B cell (primary cell): ENCODE measurements at regions not wholly inside any gene's neighbourhood (a gene's known extent, or its start where the extent isn't known, plus 50 kb on each side); places are given as distances from the start of the nearest gene placed in this dataset.

Experiments
- ATAC-seq: fragments of 200-7000 bp; cut with Tn5 transposase; one replicate; pipeline ENCODE4 v1.10.0; 2021; ENCODE audit warnings: low read depth, mild to moderate bottlenecking, moderate number of reproducible peaks, moderate library complexity
- CTCF ChIA-PET: fragments of 350-600 bp; sonication (Branson Sonifier 250); formaldehyde crosslinking; loops from one replicate; lab custom pipeline; 2021; ENCODE audit warnings: antibody characterized with exemption, inconsistent platforms; lab: Charles Lee
- POLR2A ChIA-PET: fragments of 350-600 bp; sonication (Branson Sonifier 250); formaldehyde crosslinking; loops from one replicate; lab custom pipeline; 2021; ENCODE audit warnings: antibody characterized with exemption; lab: Charles Lee
- DNase-seq: peaks from one replicate; pipeline ENCODE4 v3.0.0; 2013
- H2AFZ ChIP-seq: 2 replicates; pipeline ENCODE4 v1.6.1; 2012; ENCODE audit warnings: mild to moderate bottlenecking, low read depth, low read length; ENCODE audit not compliant: insufficient read depth, poor library complexity, severe bottlenecking
- H3K27ac ChIP-seq, 2 donors: 1 replicate in 1 of 2; 2 replicates in 1 of 2; pipeline ENCODE4 v1.5.1; 2012 to 2013; ENCODE audit warnings: low read length in 2 of 2, mild to moderate bottlenecking in 2 of 2, moderate library complexity in 1 of 2
- H3K27me3 ChIP-seq, 4 experiments: fragments of 200-600 bp in 1 of 4; sonication (generic) in 1 of 4; replicated peaks in 1 of 4; 1 replicate in 2 of 4; 2 replicates in 2 of 4; pipeline versions ENCODE4 v1.6.1 to v1.7.0; 2013 to 2016; ENCODE audit warnings: low read length in 3 of 4, mild to moderate bottlenecking in 2 of 4, mixed read lengths in 1 of 4, moderate library complexity in 1 of 4; ENCODE audit not compliant: insufficient read depth in 4 of 4, control insufficient read depth in 3 of 4; ENCODE audit errors: control extremely low read depth in 1 of 4
- H3K36me3 ChIP-seq, 2 experiments: replicated peaks in 1 of 2; 1 replicate in 1 of 2; 2 replicates in 1 of 2; pipeline versions ENCODE4 v1.6.1 to v1.7.1; 2013; ENCODE audit warnings: low read length in 1 of 2; ENCODE audit not compliant: insufficient read depth in 2 of 2, control insufficient read depth in 1 of 2; ENCODE audit errors: control extremely low read depth in 1 of 2, extremely low read depth in 1 of 2
- H3K4me1 ChIP-seq, 2 donors: fragments of 200-600 bp in 1 of 2; sonication (generic) in 1 of 2; 1 replicate in 1 of 2; 2 replicates in 1 of 2; pipeline versions ENCODE4 v1.5.1 to v1.6.1; 2013 to 2017; ENCODE audit warnings: low read length in 2 of 2; ENCODE audit not compliant: control insufficient read depth in 2 of 2, insufficient read depth in 2 of 2
- H3K4me2 ChIP-seq: replicated peaks from 2 replicates; pipeline ENCODE3; 2012; ENCODE audit warnings: mild to moderate bottlenecking, low read depth, low read length; ENCODE audit not compliant: poor library complexity, severe bottlenecking
- H3K4me3 ChIP-seq, 5 experiments: fragments of 200-600 bp in 1 of 5; sonication (generic) in 1 of 5; 1 replicate in 3 of 5; 2 replicates in 2 of 5; pipeline versions ENCODE4 v1.5.1 to v1.7.0; 2011 to 2016; ENCODE audit warnings: low read length in 4 of 5, mild to moderate bottlenecking in 4 of 5, low read depth in 2 of 5, control low read depth in 1 of 5, moderate library complexity in 1 of 5; ENCODE audit not compliant: insufficient read depth in 1 of 5; ENCODE audit errors: control extremely low read depth in 1 of 5, extremely low read depth in 1 of 5
- H3K79me2 ChIP-seq: fragments of 200-600 bp; sonication (generic); one replicate; pipeline ENCODE4 v1.6.0; 2016; ENCODE audit warnings: low read length; ENCODE audit not compliant: control insufficient read depth, insufficient read depth
- H3K9ac ChIP-seq: fragments of 200-600 bp; sonication (generic); 2 replicates; pipeline ENCODE4 v1.6.1; 2017; ENCODE audit warnings: mild to moderate bottlenecking, low read length, moderate library complexity
- H3K9me3 ChIP-seq, 3 donors: one replicate each; pipeline versions ENCODE4 v1.6.1 to v1.7.1; 2013; ENCODE audit warnings: low read length in 2 of 3; ENCODE audit not compliant: control insufficient read depth in 2 of 3, insufficient read depth in 1 of 3; ENCODE audit errors: control extremely low read depth in 1 of 3
- H4K20me1 ChIP-seq: 2 replicates; pipeline ENCODE4 v1.6.0; 2012; ENCODE audit warnings: mild to moderate bottlenecking, low read length; ENCODE audit not compliant: insufficient read depth, control insufficient read depth, poor library complexity, severe bottlenecking
- H3K27ac Mint-ChIP-seq: one replicate; pipeline ENCODE4 v1.8.0; 2021; ENCODE audit warnings: mixed read lengths
- H3K27me3 Mint-ChIP-seq: one replicate; pipeline ENCODE4 v1.8.0; 2021; ENCODE audit warnings: mixed read lengths
- H3K4me1 Mint-ChIP-seq: one replicate; pipeline ENCODE4 v1.8.0; 2021; ENCODE audit warnings: mixed read lengths
- H3K4me3 Mint-ChIP-seq: one replicate; pipeline ENCODE4 v1.8.0; 2021; ENCODE audit warnings: mixed read lengths
- H3K9me3 Mint-ChIP-seq: one replicate; pipeline ENCODE4 v1.8.0; 2022; ENCODE audit warnings: mixed read lengths; ENCODE audit not compliant: insufficient read depth
- EZH2 ChIP-seq: IDR thresholded peaks from 2 replicates; pipeline ENCODE4 v1.6.1; 2012; ENCODE audit warnings: borderline replicate concordance, low read depth, mild to moderate bottlenecking, moderate library complexity, low read length; ENCODE audit not compliant: insufficient read depth, poor library complexity, severe bottlenecking
- WGBS: methylation state at CpG from one replicate; pipeline ENCODE4 v1.1.5; 2013; ENCODE audit warnings: missing lambda C conversion rate; ENCODE audit not compliant: insufficient coverage; 5-methylcytosine and 5-hydroxymethylcytosine counted together
- intact Hi-C: fragments of 100-400 bp; cut with micrococcal nuclease; formaldehyde crosslinking; loops from one replicate; pipeline ENCODE4 v1.10.0; 2022
- TF ChIP-seq, protein P1 (sequence below): fragments of 200-600 bp; IDR thresholded peaks from one replicate; pipeline ENCODE4 v1.8.0; 2022; ENCODE audit warnings: antibody characterized with exemption, mild to moderate bottlenecking

DNA sequence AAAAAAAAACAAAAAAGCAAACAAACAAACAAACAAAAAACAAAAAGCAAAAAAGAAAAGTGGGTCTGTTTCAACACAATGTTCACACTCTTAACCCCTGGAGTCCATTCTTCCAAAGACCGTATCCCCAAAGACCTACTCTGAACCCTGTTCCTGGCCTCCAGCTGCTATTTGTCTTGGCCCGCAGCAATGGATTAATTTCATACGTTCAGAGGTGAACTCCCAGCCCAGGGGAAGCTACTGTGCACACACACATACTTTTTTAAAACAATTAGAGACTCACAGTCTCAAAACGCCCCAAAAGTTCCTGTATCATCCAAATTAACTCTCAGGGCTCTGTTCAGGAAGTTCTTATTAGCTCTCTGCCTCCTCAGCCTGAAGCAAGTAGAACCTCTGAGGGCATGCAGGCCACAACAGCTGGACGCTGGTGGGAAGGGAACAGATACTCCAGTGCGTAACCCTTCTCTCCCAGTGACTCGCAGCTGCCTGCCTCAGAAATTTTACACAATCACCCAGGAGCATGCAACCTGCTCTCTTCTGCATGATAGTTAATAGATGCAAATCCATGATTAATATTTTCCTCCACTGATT lies 395.4 kb downstream of the RRAGC start:
- no peak overlapping the region for H3K4me3 Mint-ChIP-seq
- H3K4me1 ChIP-seq, result no peaks in the 10 kb centered on the region
- H3K27ac ChIP-seq, result no peak overlapping the region
- peaks cover 2% of the 10 kb centered on the region for H3K9me3 Mint-ChIP-seq
- DNase-seq (no peak), ATAC-seq (no peak)
- H3K4me2 ChIP-seq, result no peak overlapping the region
- peaks cover 1% of the 10 kb centered on the region for H3K27me3 Mint-ChIP-seq
- no peak overlapping the region for H3K9ac ChIP-seq
- POLR2A ChIA-PET, result no interaction called here
- 57% methylated on average over 4 of the region's 7 CpGs for WGBS
- intact Hi-C loops, result no loop called here
- peaks cover 2% of the 10 kb centered on the region for H3K4me1 Mint-ChIP-seq
- peaks cover 0 to 4% (median 0%) of the 10 kb centered on the region in 4 experiments for H3K27me3 ChIP-seq
- H3K79me2 ChIP-seq, result no peaks in the 10 kb centered on the region
- no peaks in the 10 kb centered on the region for H3K36me3 ChIP-seq
- no peak overlapping the region for H3K4me3 ChIP-seq
- H2AFZ ChIP-seq, result no peak overlapping the region
- CTCF ChIA-PET, result interaction anchor here (0.7 kb wide), 1 partner anchor 19 kb away, joined by 3 read pairs; no protein-coding TSS in a partner anchor
- H3K27ac Mint-ChIP-seq, result no peak overlapping the region
- no peaks in the 10 kb centered on the region for H4K20me1 ChIP-seq
- no peak for TF ChIP-seq EZH2
- TF ChIP-seq, protein P1, sequence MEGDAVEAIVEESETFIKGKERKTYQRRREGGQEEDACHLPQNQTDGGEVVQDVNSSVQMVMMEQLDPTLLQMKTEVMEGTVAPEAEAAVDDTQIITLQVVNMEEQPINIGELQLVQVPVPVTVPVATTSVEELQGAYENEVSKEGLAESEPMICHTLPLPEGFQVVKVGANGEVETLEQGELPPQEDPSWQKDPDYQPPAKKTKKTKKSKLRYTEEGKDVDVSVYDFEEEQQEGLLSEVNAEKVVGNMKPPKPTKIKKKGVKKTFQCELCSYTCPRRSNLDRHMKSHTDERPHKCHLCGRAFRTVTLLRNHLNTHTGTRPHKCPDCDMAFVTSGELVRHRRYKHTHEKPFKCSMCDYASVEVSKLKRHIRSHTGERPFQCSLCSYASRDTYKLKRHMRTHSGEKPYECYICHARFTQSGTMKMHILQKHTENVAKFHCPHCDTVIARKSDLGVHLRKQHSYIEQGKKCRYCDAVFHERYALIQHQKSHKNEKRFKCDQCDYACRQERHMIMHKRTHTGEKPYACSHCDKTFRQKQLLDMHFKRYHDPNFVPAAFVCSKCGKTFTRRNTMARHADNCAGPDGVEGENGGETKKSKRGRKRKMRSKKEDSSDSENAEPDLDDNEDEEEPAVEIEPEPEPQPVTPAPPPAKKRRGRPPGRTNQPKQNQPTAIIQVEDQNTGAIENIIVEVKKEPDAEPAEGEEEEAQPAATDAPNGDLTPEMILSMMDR, result no peak
- H3K9me3 ChIP-seq, result peaks cover 0 to 3% (median under 1%) of the 10 kb centered on the region in 3 donors

DNA sequence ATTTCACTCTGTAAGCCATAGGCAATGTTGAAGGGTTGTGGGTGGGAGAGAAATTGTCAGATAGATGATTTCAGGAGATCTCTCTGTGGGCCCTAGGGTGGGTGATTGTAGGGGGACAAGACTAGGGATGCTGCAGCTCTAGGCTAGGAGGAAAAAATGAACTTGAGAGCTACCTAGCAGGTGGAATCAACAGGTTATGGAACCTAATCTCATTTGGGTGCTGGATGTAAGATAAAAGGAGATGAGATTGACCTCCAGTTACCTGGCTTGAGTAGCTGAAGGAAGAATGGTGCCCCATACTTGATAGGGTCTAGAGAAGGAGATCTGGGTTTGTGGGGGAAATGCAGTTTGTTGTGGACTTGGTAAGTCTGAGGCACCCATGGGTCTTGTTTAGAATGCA lies 396.5 kb downstream of the RRAGC start:
- no peak overlapping the region for H3K4me3 ChIP-seq
- no peak for DNase-seq
- no peaks in the 10 kb centered on the region for H3K36me3 ChIP-seq
- POLR2A ChIA-PET, result no interaction called here
- CTCF ChIA-PET, result no interaction called here
- no peaks in the 10 kb centered on the region for H3K4me1 ChIP-seq
- no peaks in the 10 kb centered on the region for H3K9me3 ChIP-seq
- Mint-ChIP-seq H3K27ac (no peak overlapping the region), H3K4me1 (peaks cover 4% of the 10 kb centered on the region), H3K9me3 (peaks cover 2% of the 10 kb centered on the region), H3K4me3 (no peak overlapping the region), H3K27me3 (peaks cover 4% of the 10 kb centered on the region)
- H3K9ac ChIP-seq, result no peak overlapping the region
- ATAC-seq, result no peak
- no peaks in the 10 kb centered on the region for H3K79me2 ChIP-seq
- intact Hi-C loops, result no loop called here
- no peak overlapping the region for H3K27ac ChIP-seq
- H3K4me2 ChIP-seq, result no peak overlapping the region
- no peaks in the 10 kb centered on the region for H4K20me1 ChIP-seq
- no peaks in the 10 kb centered on the region for H3K27me3 ChIP-seq
- no peak overlapping the region for H2AFZ ChIP-seq
- TF ChIP-seq EZH2, result no peak
- TF ChIP-seq, protein P1, result no peak
